ENCODE measurements at regions not wholly inside any gene's neighbourhood (a gene's known extent, or its start where the extent isn't known, plus 50 kb on each side); places are given as distances from the start of the nearest gene placed in this dataset.

DNA sequence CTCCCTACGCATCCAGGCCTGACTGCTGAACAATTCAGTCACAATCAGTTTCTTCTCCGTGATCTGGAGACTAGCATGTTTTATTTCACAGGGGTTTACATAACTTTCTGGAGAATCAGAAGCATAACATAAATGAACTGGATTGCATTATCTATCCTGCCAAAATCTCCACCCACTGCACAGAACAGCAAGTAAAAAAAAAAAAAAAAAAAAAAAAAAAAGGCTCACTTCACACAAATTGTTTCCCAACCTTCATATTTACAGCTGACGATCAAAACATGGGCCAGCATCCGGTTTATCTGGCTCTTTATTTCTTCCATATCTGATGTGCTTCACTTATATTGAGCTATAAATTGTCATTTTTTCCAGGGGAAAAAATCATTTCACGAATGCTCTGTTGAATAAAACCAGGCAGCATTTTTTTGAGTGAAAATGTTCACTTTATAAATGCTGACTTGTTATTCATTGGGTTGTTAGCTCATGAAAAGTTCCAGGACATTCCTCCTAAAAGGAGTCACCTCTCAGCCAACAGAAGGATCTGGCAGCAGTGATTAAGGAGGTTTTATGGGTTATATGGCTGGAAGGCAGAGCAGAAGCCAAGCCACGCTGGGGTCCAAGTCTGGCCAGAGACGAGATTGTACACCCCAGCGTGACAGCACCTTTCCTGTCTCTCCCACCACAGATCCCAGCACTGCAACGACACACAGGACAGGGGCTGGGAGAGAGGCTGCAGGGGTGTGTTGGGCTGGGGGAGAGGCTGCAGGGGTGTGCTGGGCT lies 51.2 kb upstream of the GLI2 start:
- ATAC-seq, result no peak

DNA sequence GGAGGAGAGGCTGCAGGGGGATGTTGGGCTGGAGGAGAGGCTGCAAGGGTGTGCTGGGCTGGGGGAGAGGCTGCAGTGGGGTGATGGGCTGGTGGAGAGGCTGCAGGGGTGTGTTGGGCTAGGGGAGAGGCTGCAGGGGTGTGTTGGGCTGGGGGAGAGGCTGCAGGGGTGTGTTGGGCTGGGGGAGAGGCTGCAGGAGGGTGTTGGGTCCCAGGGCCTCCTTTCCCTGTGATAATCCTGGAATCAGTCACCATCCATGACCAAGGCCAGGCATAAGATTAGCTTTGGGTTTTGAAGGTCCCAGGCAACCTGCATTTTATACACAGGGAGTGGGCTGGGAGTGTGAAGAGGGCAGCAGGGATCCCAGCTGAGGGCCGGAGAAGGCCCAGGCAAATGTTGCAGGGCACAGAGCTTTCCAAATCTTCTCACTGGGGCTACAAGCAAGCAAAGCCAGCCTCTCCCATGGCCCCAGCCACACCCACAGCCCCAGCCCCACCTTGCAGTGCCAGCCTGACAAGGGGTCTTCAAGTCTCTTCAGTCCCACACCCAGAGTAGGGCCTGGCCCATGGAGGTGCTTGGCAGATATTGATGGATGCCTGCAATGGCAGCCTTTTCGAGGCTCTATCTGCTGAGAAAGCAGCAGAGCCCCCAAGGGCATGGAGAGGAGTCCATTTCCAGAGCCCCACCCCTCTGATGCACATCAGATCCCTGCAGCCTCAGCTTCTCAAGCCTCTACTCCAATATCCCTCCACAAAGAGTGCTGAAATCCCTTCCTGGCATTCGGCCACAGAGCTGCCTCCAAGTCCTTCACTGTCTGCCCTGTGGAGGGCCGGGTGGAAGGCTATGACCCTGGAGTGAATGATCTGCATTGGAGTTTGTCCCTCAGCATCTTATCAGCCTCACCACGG lies 50.3 kb upstream of the GLI2 start:
- no peak for ATAC-seq
